GM19025 (cell line): ENCODE measurements at regions not wholly inside any gene's neighbourhood (a gene's known extent, or its start where the extent isn't known, plus 50 kb on each side); places are given as distances from the start of the nearest gene placed in this dataset.
"Not testable (repeated sequence)": the region's sequence is repeated elsewhere in the genome, so short reads cannot be mapped to it uniquely, and the experiment has no call there.

ENCODE experiments used
- ATAC-seq: cut with Tn5 transposase; IDR thresholded peaks from one replicate; pipeline ENCODE4 v1.9.1; 2021; ENCODE audit warnings: mild to moderate bottlenecking, low read depth, moderate library complexity; ENCODE audit not compliant: unreplicated experiment

- ATAC-seq: not testable (repeated sequence)
Observed at GRCh38 chr3:102357313-102357712, 77.5 kb upstream of the ZPLD1 start.

- ATAC-seq: no peak
Observed at GRCh38 chr3:102360183-102360860, 74.5 kb upstream of the ZPLD1 start.

GRCh38 chr3:102361101-102361500 is 73.7 kb upstream of the ZPLD1 start:
- no peak for ATAC-seq

- not testable (repeated sequence) for ATAC-seq
Observed at GRCh38 chr3:102366116-102366515, 68.7 kb upstream of the ZPLD1 start.

- no peak for ATAC-seq
Observed at GRCh38 chr3:102374863-102375634, 59.8 kb upstream of the ZPLD1 start.

- ATAC-seq: no peak
Observed at GRCh38 chr3:102378216-102378615, 56.6 kb upstream of the ZPLD1 start.

- ATAC-seq: not testable (repeated sequence)
Observed at GRCh38 chr3:102382201-102382600, 52.6 kb upstream of the ZPLD1 start.
